ENCODE measurements at regions not wholly inside any gene's neighbourhood (a gene's known extent, or its start where the extent isn't known, plus 50 kb on each side); places are given as distances from the start of the nearest gene placed in this dataset.

GRCh38 chr2:221144909-221145308 lies 427.2 kb downstream of the EPHA4 start:
- no peak for DNase-seq

- no peak for DNase-seq
These were observed 426.7 kb downstream of the EPHA4 start for GRCh38 chr2:221145396-221145795.

GRCh38 chr2:221153226-221153625 lies 418.9 kb downstream of the EPHA4 start:
- DNase-seq = no peak

DNA sequence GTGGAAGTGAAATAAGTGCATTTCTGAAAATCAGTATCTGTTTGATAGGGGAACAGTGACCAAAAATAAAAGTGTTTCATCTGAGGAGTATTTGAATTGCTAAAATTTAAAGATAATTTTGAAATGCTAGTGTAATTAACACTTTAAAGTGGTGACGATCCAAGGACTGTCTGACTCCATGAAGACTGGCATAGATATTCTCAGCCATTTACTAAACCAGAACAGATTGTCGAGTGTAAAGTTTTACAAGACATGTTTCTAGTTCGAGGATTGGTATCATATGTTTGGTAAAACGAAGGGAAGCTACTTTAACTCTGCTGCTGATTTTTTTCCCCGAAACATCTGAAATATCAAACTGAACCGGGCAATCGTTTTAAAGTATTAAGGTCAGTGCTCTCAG lies 417.9 kb downstream of the EPHA4 start:
- no peak for DNase-seq

GRCh38 chr2:221156062-221156734 lies 415.9 kb downstream of the EPHA4 start:
- no peak for DNase-seq

DNA sequence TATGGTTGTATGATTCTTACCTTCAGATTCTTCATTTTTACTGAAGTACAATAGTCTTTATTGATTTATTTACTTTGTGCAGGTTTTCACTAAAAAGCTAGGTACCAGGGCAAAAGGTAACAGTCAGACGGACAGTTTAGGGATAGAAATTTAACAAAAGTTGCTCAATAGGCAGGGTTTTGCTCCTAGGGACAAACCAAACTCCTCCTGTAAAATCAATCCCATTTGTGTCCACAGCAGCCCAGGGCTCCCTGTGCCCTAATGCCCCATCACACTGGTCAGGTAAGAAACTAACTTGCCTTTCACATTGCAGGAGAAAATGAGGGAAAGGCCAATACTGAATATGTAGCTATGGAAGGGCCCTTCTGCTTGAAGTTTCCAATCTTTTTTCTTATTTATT lies 410.9 kb downstream of the EPHA4 start:
- no peak for DNase-seq

DNA sequence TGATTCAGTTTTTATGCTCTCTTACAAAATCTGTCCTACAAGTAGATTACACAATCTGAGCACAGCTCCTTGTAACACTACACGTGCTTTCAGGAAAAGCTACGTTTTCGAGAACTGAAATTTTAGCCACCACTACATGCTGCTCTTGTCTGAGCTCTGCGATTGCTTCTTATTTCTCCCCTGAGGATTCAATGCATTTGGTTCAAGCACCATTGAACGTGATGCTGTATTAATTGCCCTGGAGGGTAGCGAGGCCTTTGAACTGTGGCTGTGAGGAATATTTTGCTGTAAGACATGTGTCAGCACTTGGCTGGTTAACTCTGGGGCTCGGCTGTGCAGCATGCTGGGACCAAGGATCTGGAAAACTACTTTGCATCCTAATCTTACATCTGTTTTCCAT lies 405.8 kb downstream of the EPHA4 start:
- no peak for DNase-seq

GRCh38 chr2:221167561-221167960 lies 404.5 kb downstream of the EPHA4 start:
- DNase-seq = no peak

- no peak for DNase-seq
These were observed 402.4 kb downstream of the EPHA4 start for GRCh38 chr2:221169724-221170123.

DNA sequence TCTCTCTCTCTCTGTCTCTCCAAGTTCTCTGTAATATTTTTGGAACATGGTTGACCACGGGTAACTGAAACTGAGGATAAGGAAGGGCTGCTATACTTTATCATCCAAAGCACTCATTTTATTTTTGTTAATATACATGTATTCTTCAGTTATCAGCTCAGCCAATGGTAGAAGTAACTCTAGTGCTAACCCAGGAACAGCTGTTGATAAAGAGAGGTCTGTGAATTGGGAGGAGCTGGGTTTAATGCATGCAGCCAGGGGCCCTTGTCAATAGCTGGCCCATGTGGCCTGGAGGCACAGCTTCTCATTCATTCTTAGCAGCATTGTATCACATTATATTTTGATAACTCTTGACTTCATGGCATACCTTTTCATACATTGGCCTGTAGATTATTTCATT lies 401.6 kb downstream of the EPHA4 start:
- DNase-seq = no peak

DNA sequence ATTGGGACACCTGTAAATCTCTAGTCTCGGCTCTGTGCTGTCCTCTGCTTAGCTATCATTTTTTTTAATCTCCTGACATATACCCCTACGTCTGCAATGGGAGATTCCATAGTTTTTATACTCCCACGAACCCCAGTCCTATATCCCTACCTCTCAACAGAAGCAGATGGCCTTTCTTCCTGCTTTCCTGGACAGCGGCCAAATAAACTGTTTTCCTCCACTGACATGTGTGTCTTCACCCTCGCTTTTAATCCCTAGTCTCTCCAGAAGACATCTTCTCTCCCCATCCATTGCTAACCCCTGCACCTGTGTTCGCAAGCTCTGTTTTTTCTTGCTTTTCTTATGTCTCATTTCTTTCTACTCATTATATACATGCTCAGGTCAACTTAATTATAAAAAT lies 395.4 kb downstream of the EPHA4 start:
- no peak for DNase-seq

GRCh38 chr2:221178139-221178538 lies 394.0 kb downstream of the EPHA4 start:
- DNase-seq = no peak

- DNase-seq = no peak
These were observed 385.2 kb downstream of the EPHA4 start for GRCh38 chr2:221186873-221187272.

GRCh38 chr2:221189431-221190067 lies 382.6 kb downstream of the EPHA4 start:
- no peak for DNase-seq

GRCh38 chr2:221195829-221196228 lies 376.3 kb downstream of the EPHA4 start:
- no peak for DNase-seq

- DNase-seq = no peak
These were observed 374.8 kb downstream of the EPHA4 start for GRCh38 chr2:221197225-221197856.

- no peak for DNase-seq
These were observed 373.8 kb downstream of the EPHA4 start for GRCh38 chr2:221198309-221198708.

GRCh38 chr2:221200184-221200839 lies 371.8 kb downstream of the EPHA4 start:
- no peak for DNase-seq

DNA sequence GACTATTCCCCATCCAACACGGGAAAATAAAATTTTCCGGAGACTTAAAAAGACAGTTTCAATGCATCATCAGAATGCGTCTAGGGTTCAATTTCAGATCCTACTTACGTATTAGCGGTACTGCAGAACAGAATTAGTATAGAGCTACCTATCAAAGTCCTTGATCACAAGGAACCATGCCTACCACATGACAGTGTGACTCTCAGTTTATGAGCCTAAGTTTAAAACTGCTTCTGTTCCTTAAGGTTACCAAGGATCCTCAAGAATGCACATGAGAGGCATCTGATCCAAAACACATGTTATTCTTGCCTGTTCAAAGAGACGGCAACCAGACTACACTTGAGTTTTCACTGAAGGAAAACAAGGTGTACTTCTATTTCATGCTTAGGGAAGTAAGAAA lies 369.7 kb downstream of the EPHA4 start:
- DNase-seq = no peak

DNA sequence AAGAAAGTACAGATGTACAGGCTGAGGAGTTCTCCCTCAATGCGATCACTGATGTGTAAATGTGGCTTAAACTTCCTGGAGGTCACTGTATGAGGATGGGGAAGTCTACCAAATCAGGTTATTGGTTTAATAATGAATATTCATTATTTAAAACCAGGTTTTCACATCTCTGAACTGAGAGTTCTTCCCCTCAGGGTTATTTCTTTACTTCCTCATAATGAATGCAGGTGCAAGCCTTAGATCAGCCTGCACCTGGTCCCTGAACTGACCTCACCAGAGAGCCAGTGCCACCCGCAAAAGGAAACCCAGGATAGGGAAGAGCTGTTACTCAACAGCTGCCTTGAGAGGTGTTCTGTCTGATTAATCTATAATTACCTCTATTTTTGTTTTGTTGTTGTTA lies 369.0 kb downstream of the EPHA4 start:
- no peak for DNase-seq

GRCh38 chr2:221203856-221204255 lies 368.2 kb downstream of the EPHA4 start:
- DNase-seq = no peak

DNA sequence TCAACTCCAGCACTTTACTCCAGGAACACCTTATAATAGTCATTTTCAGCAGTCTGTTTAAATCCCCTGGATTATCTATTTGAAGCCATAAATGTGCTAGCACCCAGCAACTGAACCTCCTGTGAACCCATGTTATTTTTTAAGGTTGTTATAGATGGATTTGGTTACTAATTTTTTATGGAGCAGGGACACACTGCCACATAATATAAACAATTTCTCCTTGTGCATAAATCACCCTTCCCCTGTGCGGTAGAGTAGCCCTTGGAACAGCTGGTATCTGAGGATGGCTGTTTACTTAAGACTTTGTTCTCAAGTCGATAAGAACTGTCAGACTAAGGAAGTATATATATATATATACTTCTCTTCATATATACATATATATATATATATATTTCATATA lies 367.4 kb downstream of the EPHA4 start:
- no peak for DNase-seq

GRCh38 chr2:221205103-221205673 lies 366.9 kb downstream of the EPHA4 start:
- DNase-seq = no peak

DNA sequence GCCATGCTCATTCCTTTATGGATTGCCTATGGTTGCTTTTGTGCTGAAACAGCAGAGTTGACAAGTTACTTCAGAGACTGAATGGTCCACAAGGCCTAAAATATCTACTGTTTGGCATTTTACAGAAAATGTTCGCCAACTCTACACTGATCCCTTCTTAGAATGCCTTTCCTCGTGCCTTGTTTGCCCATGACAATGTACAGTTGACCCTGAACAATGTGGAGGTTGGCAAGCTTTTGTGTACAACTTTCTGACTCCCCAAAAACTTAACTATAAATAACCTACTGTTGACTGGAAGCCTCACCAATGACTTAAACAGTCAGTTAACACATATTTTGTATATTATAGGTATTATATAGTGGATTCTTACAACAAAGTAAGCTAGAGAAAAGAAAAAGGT lies 361.4 kb downstream of the EPHA4 start:
- DNase-seq = no peak
